ENCODE measurements at regions not wholly inside any gene's neighbourhood (a gene's known extent, or its start where the extent isn't known, plus 50 kb on each side); places are given as distances from the start of the nearest gene placed in this dataset.

- Histone ChIP-seq H3K36me3 (ENCODE audit: control insufficient read depth in 2 of 4, insufficient read depth in 4 of 4, low read length in 3 of 4) (no peaks in the 10 kb centered on the region; a peak in 2 of 8 replicates), H3K56ac (replicated peaks; ENCODE audit: insufficient read length, low read depth, low read length) (no peak overlapping the region), H3K27ac (ENCODE audit: low read depth, low read length) (no peak overlapping the region), H2BK120ac (replicated peaks; ENCODE audit: low read depth, low read length) (no peak overlapping the region), H4K20me1 (replicated peaks in 1 of 2; ENCODE audit: control insufficient read depth in 1 of 2, insufficient read depth in 2 of 2, low read length in 2 of 2) (no peaks in the 10 kb centered on the region), H3K9me3 (ENCODE audit: insufficient read depth in 2 of 2, low read depth in 1 of 2, low read length in 1 of 2) (peaks cover 10 to 21% of the 10 kb centered on the region in 2 experiments; a peak in 3 of 4 replicates), H3K23me2 (ENCODE audit: low read depth, low read length) (no peaks in the 10 kb centered on the region), H3K23ac (ENCODE audit: insufficient read length) (no peak overlapping the region), H2BK12ac (ENCODE audit: low read depth, low read length) (no peak overlapping the region), H3K79me1 (ENCODE audit: low read depth, low read length) (no peaks in the 10 kb centered on the region), H2AK5ac (ENCODE audit: low read depth, low read length) (no peak overlapping the region), H4K91ac (replicated peaks; ENCODE audit: insufficient read length, low read length) (no peak overlapping the region), H2BK15ac (ENCODE audit: low read length) (no peak overlapping the region), H4K8ac (ENCODE audit: extremely low read depth, insufficient read depth, low read length) (no peak overlapping the region), H3K4me2 (ENCODE audit: insufficient read depth in 1 of 2, low read depth in 2 of 2, low read length in 2 of 2) (no peak overlapping the region), H3K4me1 (replicated peaks in 1 of 4; ENCODE audit: control insufficient read depth in 3 of 4, insufficient read depth in 4 of 4, low read length in 3 of 4) (no peaks in the 10 kb centered on the region), H2BK20ac (ENCODE audit: low read length) (no peak overlapping the region), H2BK5ac (ENCODE audit: low read depth, low read length) (no peak overlapping the region), H3K79me2 (ENCODE audit: control insufficient read depth in 1 of 2, insufficient read depth in 2 of 2, low read length in 2 of 2) (no peaks in the 10 kb centered on the region), H4K5ac (ENCODE audit: insufficient read length, low read depth, low read length) (no peak overlapping the region), H3K18ac (ENCODE audit: extremely low read depth, low read length) (no peak overlapping the region), H3K14ac (ENCODE audit: insufficient read length) (no peak overlapping the region), H3K9ac (replicated peaks in 1 of 4; ENCODE audit: extremely low read depth in 1 of 4, low read depth in 3 of 4, low read length in 3 of 4) (no peak overlapping the region), H3K4me3 (ENCODE audit: extremely low read depth in 1 of 4, insufficient read depth in 2 of 4, low read depth in 3 of 4, low read length in 4 of 4) (no peak overlapping the region), H2AFZ (ENCODE audit: low read length) (no peak overlapping the region), H3K27me3 (replicated peaks in 1 of 4; ENCODE audit: control insufficient read depth in 3 of 4, extremely low read depth in 1 of 4, insufficient read depth in 3 of 4, low read length in 3 of 4) (no peaks in the 10 kb centered on the region), H3K4ac (replicated peaks; ENCODE audit: insufficient read length, low read depth, low read length) (no peak overlapping the region)
- POLR2A ChIA-PET (ENCODE audit: partially characterized antibody), result no interaction called here
- FAIRE-seq (no peak), DNase-seq (ENCODE audit: low read depth in 1 of 2, low spot score in 2 of 2) (no peak)
- CTCF ChIA-PET (ENCODE audit: partially characterized antibody), result no interaction called here
- WGBS, 2 experiments (ENCODE audit: extremely low coverage in 1 of 2, insufficient coverage in 1 of 2, insufficient read length in 1 of 2, insufficient replicate concordance in 2 of 2, low coverage in 1 of 2, low lambda C conversion rate in 2 of 2, missing lambda C conversion rate in 1 of 2), result 69% methylated on average over 2 of the region's 2 CpGs; no CpG with 5 or more reads in 1 of the 2 experiments
- no peak for TF ChIP-seq NRF1 (IDR thresholded peaks at IDR 0.05; ENCODE audit: low read depth, low read length)
- no peak for TF ChIP-seq CBX5 (IDR thresholded peaks at IDR 0.05; ENCODE audit: low read depth, low read length)
- TF ChIP-seq KDM4A (IDR thresholded peaks at IDR 0.05; ENCODE audit: low read depth, low read length, severe bottlenecking), result no peak
- TF ChIP-seq CREB1 (IDR thresholded peaks at IDR 0.05), result no peak
- no peak for TF ChIP-seq SUZ12 (IDR thresholded peaks at IDR 0.05; ENCODE audit: low read length)
- TF ChIP-seq ASH2L (IDR thresholded peaks at IDR 0.05; ENCODE audit: low read length), result no peak
- no peak for TF ChIP-seq SIRT6 (IDR thresholded peaks at IDR 0.05; ENCODE audit: low read length)
- TF ChIP-seq TAF7 (optimal IDR thresholded peaks at IDR 0.05; ENCODE audit: borderline replicate concordance, low read depth, low read length), result no peak
- no peak for TF ChIP-seq POLR2A (IDR thresholded peaks at IDR 0.05; ENCODE audit: control extremely low read depth in 1 of 2, low read depth in 2 of 2, low read length in 2 of 2)
- no peak for TF ChIP-seq EGR1 (IDR thresholded peaks at IDR 0.05; ENCODE audit: borderline replicate concordance, low read depth, low read length)
- TF ChIP-seq MAX (IDR thresholded peaks at IDR 0.05), result no peak
- no peak for TF ChIP-seq SIN3A (conservative IDR thresholded peaks at IDR 0.05 in 1 of 2, IDR thresholded peaks at IDR 0.05 in 1 of 2; ENCODE audit: low read depth in 1 of 2, low read length in 2 of 2)
- TF ChIP-seq FOSL1 (IDR thresholded peaks at IDR 0.05; ENCODE audit: insufficient read depth, low read depth, low read length), result no peak
- no peak for TF ChIP-seq SP4 (IDR thresholded peaks at IDR 0.05; ENCODE audit: low read length)
- no peak for TF ChIP-seq USF2 (IDR thresholded peaks at IDR 0.05; ENCODE audit: low read length)
These were observed 156.7 kb upstream of the CCN2 start for GRCh38 chr6:132107896-132108295.

Data from H1 (cell line).